ENCODE measurements at regions not wholly inside any gene's neighbourhood (a gene's known extent, or its start where the extent isn't known, plus 50 kb on each side); places are given as distances from the start of the nearest gene placed in this dataset.

DNA sequence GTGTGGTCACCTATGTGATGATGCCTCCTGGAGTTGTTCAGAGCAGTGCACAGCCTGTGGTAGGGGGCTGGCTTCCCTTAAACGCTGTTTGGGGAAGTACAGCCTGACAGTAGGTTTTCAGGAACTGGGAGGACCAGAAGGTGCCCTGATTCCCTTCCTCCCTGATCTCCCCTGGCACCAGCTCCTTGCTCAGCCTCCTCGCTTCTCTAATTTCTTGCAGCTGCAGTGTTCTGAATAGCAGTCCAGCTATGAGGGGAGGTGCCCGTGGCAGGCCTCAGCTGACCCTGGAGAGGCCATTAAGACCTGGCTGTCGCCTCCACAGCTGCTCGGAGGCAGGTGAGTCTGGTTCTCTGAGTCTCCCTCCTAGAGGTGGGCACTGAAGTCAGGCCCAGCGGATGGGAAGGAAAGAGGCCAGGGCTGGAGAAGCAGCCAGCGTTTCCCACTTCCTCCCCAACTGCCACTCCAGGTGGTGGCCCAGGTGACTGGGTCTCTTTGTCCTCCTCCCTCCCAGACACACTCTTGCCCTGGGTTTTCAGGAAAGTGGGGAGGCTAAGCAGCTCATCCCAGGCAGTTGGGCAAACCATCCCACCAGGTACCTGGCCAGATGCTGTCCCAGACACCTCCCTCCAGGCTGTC is 52.0 kb upstream of the RPL11 start:
- DNase-seq (ENCODE audit: low spot score), result no peak
- H3K4me1 ChIP-seq, result peaks cover 0 to 20% of the 10 kb centered on the region in 2 donors

DNA sequence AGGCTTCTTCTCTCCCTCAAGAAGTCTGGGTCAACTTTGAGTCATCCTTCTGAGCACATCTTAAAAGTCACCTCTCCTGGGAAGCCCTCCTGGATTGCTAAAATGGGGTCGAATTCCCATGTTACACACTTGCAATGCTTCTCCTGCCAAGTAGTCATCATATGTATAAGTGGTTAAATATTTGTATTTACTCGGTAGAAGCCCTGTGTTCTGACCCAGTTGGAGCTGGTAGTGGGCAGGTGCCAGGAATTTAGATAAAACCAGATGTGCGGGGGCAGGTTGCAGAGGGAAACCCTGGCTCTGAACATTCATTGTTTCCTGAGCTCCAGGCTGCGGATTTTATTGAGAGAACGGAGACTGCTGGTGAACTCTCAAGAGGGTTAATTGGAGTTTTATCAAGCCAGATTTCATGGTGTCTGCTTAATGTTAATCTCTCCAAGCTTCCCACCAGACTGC is 52.8 kb upstream of the RPL11 start:
- DNase-seq (ENCODE audit: low spot score), result no peak
- Histone ChIP-seq H3K4me1 (peaks cover 0 to 18% of the 10 kb centered on the region in 2 donors), H3K27me3 (no peaks in the 10 kb centered on the region), H3K4me3 (no peak overlapping the region), H3K9me3 (no peaks in the 10 kb centered on the region), H3K36me3 (no peaks in the 10 kb centered on the region), H3K27ac (peak overlapping the region in 1 of 2 donors; percentile 24)
- TF ChIP-seq, protein P1, sequence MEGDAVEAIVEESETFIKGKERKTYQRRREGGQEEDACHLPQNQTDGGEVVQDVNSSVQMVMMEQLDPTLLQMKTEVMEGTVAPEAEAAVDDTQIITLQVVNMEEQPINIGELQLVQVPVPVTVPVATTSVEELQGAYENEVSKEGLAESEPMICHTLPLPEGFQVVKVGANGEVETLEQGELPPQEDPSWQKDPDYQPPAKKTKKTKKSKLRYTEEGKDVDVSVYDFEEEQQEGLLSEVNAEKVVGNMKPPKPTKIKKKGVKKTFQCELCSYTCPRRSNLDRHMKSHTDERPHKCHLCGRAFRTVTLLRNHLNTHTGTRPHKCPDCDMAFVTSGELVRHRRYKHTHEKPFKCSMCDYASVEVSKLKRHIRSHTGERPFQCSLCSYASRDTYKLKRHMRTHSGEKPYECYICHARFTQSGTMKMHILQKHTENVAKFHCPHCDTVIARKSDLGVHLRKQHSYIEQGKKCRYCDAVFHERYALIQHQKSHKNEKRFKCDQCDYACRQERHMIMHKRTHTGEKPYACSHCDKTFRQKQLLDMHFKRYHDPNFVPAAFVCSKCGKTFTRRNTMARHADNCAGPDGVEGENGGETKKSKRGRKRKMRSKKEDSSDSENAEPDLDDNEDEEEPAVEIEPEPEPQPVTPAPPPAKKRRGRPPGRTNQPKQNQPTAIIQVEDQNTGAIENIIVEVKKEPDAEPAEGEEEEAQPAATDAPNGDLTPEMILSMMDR (IDR thresholded peaks at IDR 0.05), result no peak

More for the DNA sequence above, 52.0 kb upstream of the RPL11 start:
- TF ChIP-seq, protein P1 (IDR thresholded peaks at IDR 0.05), result no peak
- no peaks in the 10 kb centered on the region for H3K36me3 ChIP-seq
- no peak overlapping the region for H3K4me3 ChIP-seq
- no peaks in the 10 kb centered on the region for H3K9me3 ChIP-seq
- H3K27ac ChIP-seq, result no peak overlapping the region
- no peaks in the 10 kb centered on the region for H3K27me3 ChIP-seq

DNA sequence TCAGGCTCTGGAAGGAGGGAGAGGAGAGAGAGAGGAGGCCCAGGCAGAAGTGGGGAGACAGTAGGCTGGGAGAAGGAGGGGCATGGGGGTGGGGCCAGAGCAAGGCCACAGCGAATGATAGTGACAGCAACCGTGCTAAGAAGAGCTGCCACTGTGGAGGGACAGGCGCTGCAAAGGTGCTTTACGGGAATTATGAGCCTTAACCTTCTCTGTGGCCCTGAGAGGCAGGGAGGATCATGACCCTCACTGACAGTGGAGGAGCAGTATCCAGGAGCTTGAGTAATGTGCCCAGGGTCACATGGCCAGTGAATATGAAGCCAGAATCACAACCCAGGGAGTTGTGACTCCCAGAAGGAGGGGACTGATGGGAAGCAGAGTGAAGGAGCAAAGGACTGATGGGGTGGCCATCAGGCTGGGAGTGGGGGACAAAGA is 53.4 kb upstream of the RPL11 start:
- DNase-seq (ENCODE audit: low spot score), result peak; percentile 67
- Histone ChIP-seq H3K4me3 (no peak overlapping the region), H3K27ac (peak overlapping the region; percentile 24 to 33), H3K9me3 (no peaks in the 10 kb centered on the region), H3K36me3 (no peaks in the 10 kb centered on the region), H3K4me1 (peaks cover 0 to 17% of the 10 kb centered on the region in 2 donors), H3K27me3 (no peaks in the 10 kb centered on the region)
- TF ChIP-seq, protein P1 (IDR thresholded peaks at IDR 0.05), result no peak

DNA sequence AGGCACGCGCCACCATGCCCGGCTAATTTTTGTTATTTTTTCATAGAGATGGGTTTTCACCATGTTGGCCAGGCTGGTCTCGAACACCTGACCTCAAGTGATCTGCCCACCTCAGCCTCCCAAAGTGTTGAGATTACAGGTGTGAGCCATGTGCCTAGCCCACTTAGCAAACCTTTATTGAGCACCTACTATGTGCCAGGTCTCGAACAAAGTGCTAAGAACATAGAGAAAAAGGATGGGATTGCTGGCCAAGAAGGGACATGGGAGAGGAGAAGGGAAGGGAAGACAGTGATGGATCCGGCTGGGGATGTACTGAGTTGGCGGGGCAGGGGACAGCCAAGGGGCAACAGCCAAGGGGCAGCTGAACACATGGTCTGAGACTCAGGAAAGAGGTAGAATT is 55.6 kb upstream of the RPL11 start:
- no peak overlapping the region for H3K4me3 ChIP-seq

DNA sequence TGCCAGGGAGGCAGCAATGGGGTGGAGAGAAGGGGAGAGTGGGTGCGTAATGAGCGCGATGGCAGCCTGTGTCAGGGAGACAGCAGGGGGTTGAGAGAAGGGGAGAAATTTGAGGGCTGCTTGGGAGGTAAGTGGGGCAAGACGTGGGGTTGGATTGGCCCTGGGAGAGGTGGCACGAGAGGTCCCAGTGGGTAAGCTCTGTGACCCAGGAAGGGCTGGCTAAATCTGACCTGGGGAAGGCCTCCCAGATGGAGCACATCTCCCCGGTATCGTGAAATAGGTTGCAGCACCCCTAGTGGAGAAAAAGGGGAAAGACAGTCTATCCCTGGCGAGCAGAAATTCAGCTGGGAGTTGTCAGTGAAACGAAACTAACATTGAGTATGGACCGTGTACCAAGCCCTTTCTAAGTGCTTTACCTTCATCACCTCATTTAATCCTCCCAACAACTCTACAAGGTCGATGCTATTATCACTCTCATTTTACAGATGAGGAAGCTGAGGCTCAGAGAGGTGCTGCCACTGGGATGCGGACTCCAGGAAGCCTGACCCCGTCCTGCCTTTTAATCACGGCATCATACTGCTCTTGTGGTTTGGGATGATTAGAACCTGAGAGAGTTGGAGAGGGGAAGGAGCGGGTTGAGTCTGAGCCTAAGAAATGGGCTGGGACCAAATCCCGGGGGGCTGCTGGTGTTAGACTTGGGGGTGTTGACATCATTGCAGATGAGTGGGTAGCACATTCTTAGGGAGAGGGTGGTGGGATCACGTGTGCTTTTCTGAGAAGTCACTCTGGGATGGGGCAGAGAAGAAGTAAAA is 56.6 kb upstream of the RPL11 start:
- Histone ChIP-seq H3K27me3 (no peaks in the 10 kb centered on the region), H3K4me3 (peak overlapping the region; percentile 31 to 51), H3K36me3 (no peaks in the 10 kb centered on the region), H3K9me3 (no peaks in the 10 kb centered on the region), H3K4me1 (peaks cover 0 to 17% of the 10 kb centered on the region in 2 donors), H3K27ac (peak overlapping the region; percentile 81 to 85)
- TF ChIP-seq, protein P1 (IDR thresholded peaks at IDR 0.05), result peak; percentile 68 to 96
- peak; percentile 85 for DNase-seq (ENCODE audit: low spot score)

More for the DNA sequence above, 55.6 kb upstream of the RPL11 start:
- no peak for DNase-seq (ENCODE audit: low spot score)
- no peaks in the 10 kb centered on the region for H3K9me3 ChIP-seq
- TF ChIP-seq, protein P1 (IDR thresholded peaks at IDR 0.05), result no peak
- no peaks in the 10 kb centered on the region for H3K27me3 ChIP-seq
- H3K4me1 ChIP-seq, result peaks cover 0 to 17% of the 10 kb centered on the region in 2 donors
- H3K27ac ChIP-seq, result peak overlapping the region in 1 of 2 donors; percentile 81
- H3K36me3 ChIP-seq, result no peaks in the 10 kb centered on the region

Measured in right atrium auricular region (tissue), 2 donors.